Ishikawa (cell line): ENCODE measurements at regions not wholly inside any gene's neighbourhood (a gene's known extent, or its start where the extent isn't known, plus 50 kb on each side); places are given as distances from the start of the nearest gene placed in this dataset.

Experiments used
- CEBPB ChIP-seq: IDR thresholded peaks from 2 replicates; pipeline ENCODE4 v1.6.1; 2012
- CREB1 ChIP-seq: IDR thresholded peaks from 2 replicates; pipeline ENCODE4 v1.6.1; 2012; ENCODE audit warnings: low read depth
- EGR1 ChIP-seq: IDR thresholded peaks from 2 replicates; pipeline ENCODE4 v1.6.1; 2012
- EP300 ChIP-seq: IDR thresholded peaks from 2 replicates; pipeline ENCODE4 v1.6.1; 2012; ENCODE audit warnings: borderline replicate concordance
- FOXM1 ChIP-seq: IDR thresholded peaks from 2 replicates; pipeline ENCODE4 v1.6.1; 2012; ENCODE audit warnings: low read depth, borderline replicate concordance
- NFIC ChIP-seq: IDR thresholded peaks from 2 replicates; pipeline ENCODE4 v1.6.1; 2012
- RAD21 ChIP-seq: IDR thresholded peaks from 2 replicates; pipeline ENCODE4 v1.6.1; 2012; ENCODE audit warnings: low read depth
- REST ChIP-seq: IDR thresholded peaks from 2 replicates; pipeline ENCODE4 v1.6.1; 2012; ENCODE audit warnings: low read depth, mild to moderate bottlenecking
- TAF1 ChIP-seq: IDR thresholded peaks from 2 replicates; pipeline ENCODE4 v1.6.1; 2012; ENCODE audit warnings: low read depth, mild to moderate bottlenecking
- TCF12 ChIP-seq: IDR thresholded peaks from 2 replicates; pipeline ENCODE4 v1.6.1; 2012; ENCODE audit warnings: low read depth
- TEAD4 ChIP-seq: IDR thresholded peaks from 2 replicates; pipeline ENCODE4 v1.6.1; 2012
- USF1 ChIP-seq: IDR thresholded peaks from 2 replicates; pipeline ENCODE4 v1.6.1; 2012
- YY1 ChIP-seq: IDR thresholded peaks from 2 replicates; pipeline ENCODE4 v1.6.1; 2012; ENCODE audit warnings: low read depth
- ZBTB7A ChIP-seq: IDR thresholded peaks from 2 replicates; pipeline ENCODE4 v1.6.1; 2012; ENCODE audit warnings: low read depth
- TF ChIP-seq, protein P1 (sequence below): IDR thresholded peaks from 2 replicates; pipeline ENCODE4 v1.6.1; 2012

- TF ChIP-seq EGR1 (no peak), RAD21 (peak; percentile 34; the same call in 1 of the 2 replicates), CREB1 (no peak), NFIC (no peak), FOXM1 (no peak), REST (no peak), USF1 (peak; percentile 89), TEAD4 (no peak), ZBTB7A (no peak), CEBPB (no peak), EP300 (no peak), TCF12 (no peak)
- TF ChIP-seq, protein P1, sequence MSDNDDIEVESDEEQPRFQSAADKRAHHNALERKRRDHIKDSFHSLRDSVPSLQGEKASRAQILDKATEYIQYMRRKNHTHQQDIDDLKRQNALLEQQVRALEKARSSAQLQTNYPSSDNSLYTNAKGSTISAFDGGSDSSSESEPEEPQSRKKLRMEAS = no peak
These were observed 84.0 kb downstream of the RTL9 start for GRCh38 chrX:110442635-110443034.

GRCh38 chrX:110444996-110445395 is 86.3 kb downstream of the RTL9 start:
- no peak for TF ChIP-seq TAF1
- no peak for TF ChIP-seq CREB1
- TF ChIP-seq ZBTB7A = no peak
- TF ChIP-seq EGR1 = no peak
- TF ChIP-seq NFIC = no peak

DNA sequence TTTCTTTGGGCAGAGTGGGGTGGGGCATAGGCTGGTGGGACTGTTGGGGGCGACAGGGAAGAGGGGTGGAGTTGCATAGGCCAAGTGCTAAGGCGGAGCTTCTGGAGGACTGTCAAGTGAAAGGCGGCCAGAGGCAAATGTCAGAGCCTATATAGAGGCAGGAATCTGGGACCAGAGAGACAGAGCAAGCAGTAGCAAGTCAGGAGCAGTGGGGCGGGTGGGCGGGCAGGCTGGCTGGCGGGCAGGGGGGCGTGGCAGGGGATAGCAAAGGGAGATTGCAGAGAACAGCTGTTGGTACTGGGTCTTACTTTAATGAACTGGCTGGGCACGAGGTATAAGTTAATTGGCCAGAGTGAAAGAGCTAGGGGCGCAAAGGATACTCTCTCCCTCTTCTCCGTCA is 89.8 kb downstream of the RTL9 start:
- no peak for TF ChIP-seq EP300
- TF ChIP-seq YY1 = no peak
- TF ChIP-seq EGR1 = no peak

DNA sequence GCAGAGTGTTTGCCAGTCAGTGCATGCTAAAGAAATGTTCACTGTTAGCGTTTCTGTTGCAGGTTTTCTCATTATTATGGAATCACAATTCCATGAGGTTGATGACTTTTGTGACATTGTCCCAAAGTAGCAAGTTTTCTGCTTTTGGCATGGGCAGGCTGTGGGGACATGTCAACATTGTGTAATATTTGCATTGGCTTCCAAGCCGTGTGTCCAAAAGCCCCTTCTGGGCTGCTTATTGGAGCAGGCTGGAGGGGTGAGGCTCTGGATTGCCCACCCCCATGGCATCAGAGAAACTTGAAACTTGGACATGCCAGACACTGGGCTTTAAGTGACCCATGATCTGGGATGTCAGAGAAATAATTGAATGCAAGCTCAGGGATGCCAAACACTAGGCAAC is 90.7 kb downstream of the RTL9 start:
- TF ChIP-seq RAD21 (no peak), REST (no peak), EP300 (no peak), YY1 (no peak), TEAD4 (no peak), ZBTB7A (no peak), TAF1 (no peak), CREB1 (no peak), TCF12 (no peak), FOXM1 (no peak)

DNA sequence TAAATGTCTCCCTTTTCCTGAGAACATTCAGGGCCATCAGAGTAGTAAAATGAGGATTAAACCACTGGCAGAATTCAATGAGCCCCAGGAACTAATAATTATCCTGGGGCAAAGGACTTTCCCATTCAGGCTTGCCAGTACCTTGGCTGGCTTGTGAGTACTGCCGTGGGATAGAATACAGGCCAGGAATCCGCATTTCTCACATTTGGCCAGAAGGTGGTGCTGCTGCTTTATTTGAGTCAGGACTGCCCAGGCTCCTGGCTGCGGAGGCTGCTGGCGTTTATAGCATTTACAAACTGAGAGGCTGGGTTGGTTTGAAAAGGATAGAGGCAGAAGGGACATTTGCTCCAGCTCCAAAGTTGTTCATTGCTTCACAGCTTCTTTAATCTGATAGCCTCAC is 91.4 kb downstream of the RTL9 start:
- TF ChIP-seq RAD21 (peak; percentile 81), EGR1 (no peak)

DNA sequence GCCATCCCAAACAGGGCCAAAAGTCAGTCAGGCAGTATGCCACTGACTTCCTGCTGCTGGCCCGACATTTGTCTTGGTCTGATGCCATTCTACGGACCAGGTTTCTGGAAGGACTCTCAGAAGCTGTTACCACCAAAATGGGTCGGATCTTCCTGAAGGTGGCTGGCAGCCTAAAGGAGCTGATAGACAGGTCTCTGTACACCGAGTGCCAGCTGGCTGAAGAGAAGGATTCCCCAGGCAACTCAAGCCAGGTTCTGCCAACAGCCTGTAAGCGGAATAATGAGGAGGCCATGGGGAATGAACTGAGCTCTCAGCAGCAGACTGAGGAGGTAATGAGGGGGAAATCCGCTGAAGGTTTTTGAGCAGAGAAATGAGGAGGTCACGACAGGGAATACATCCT is 95.7 kb downstream of the RTL9 start:
- TF ChIP-seq, protein P1 = no peak
- TF ChIP-seq RAD21 = no peak
- no peak for TF ChIP-seq TCF12
- no peak for TF ChIP-seq EGR1
- no peak for TF ChIP-seq USF1
- no peak for TF ChIP-seq NFIC
- no peak for TF ChIP-seq TAF1
- TF ChIP-seq EP300 = no peak
- no peak for TF ChIP-seq YY1
- no peak for TF ChIP-seq TEAD4
- no peak for TF ChIP-seq REST
- no peak for TF ChIP-seq FOXM1
- TF ChIP-seq CREB1 = no peak
- no peak for TF ChIP-seq ZBTB7A
- no peak for TF ChIP-seq CEBPB
